ENCODE measurements at regions not wholly inside any gene's neighbourhood (a gene's known extent, or its start where the extent isn't known, plus 50 kb on each side); places are given as distances from the start of the nearest gene placed in this dataset.

- peaks cover 5 to 20% of the 10 kb centered on the region in 2 donors for H3K4me1 ChIP-seq (ENCODE audit: control insufficient read depth in 2 of 2, insufficient read depth in 2 of 2, low read length in 2 of 2)
- POLR2A ChIA-PET = no interaction called here
- peaks cover 13 to 30% (median 25%) of the 10 kb centered on the region in 7 donors for H3K4me1 Mint-ChIP-seq
- peak overlapping the region; percentile 56 for H3K27ac ChIP-seq (ENCODE audit: low read depth, low read length)
- peaks cover 0 to 13% (median 6%) of the 10 kb centered on the region in 11 donors for H3K9me3 Mint-ChIP-seq
- H3K36me3 Mint-ChIP-seq = peaks cover 12 to 44% (median 31%) of the 10 kb centered on the region in 5 donors
- peak overlapping the region; percentile 32 for H3K4me3 ChIP-seq (ENCODE audit: low read length)
- H3K27ac Mint-ChIP-seq = peak overlapping the region in 8 of 9 donors; percentile 84 to 94 (median 86)
- no peaks in the 10 kb centered on the region for H3K27me3 Mint-ChIP-seq
- CTCF ChIA-PET = interaction anchor here (0.7 to 0.8 kb wide), 2 partner anchors 10 to 12 kb away, joined by 3 read pairs; no protein-coding TSS in a partner anchor
- no peaks in the 10 kb centered on the region for H3K27me3 ChIP-seq (ENCODE audit: control insufficient read depth in 2 of 2, insufficient read depth in 2 of 2, low read length in 2 of 2)
- no peaks in the 10 kb centered on the region for H3K9me3 ChIP-seq (ENCODE audit: control insufficient read depth in 2 of 3, low read length in 3 of 3)
- peak overlapping the region in 7 of 10 donors; percentile 36 to 77 (median 71) for H3K4me3 Mint-ChIP-seq
- intact Hi-C loops (cut with micrococcal nuclease) = loop anchor here (2.0 to 5.0 kb wide), 3 partner anchors 26 to 82 kb away; partner anchors contain the start of gene PSME4 (in 1 of the 2)
- no peaks in the 10 kb centered on the region for H3K36me3 ChIP-seq (ENCODE audit: control insufficient read depth in 2 of 3, insufficient read depth in 3 of 3, low read length in 3 of 3)
- ATAC-seq (no peak), DNase-seq (no peak)
Measured at GRCh38 chr2:54054774-54055173, 60.6 kb upstream of the ACYP2 start.

GRCh38 chr2:54054271-54054670, 61.1 kb upstream of the ACYP2 start:
- Mint-ChIP-seq H3K4me1 (peaks cover 13 to 35% (median 26%) of the 10 kb centered on the region in 7 donors), H3K27ac (peak overlapping the region; percentile 70 to 94 (median 86)), H3K36me3 (peaks cover 12 to 39% (median 28%) of the 10 kb centered on the region in 5 donors), H3K27me3 (no peaks in the 10 kb centered on the region), H3K4me3 (peak overlapping the region; percentile 3 to 77 (median 70)), H3K9me3 (peaks cover 0 to 13% (median 6%) of the 10 kb centered on the region in 11 donors)
- peak in 1 of 9 donors; percentile 12 for DNase-seq
- H3K9me3 ChIP-seq (ENCODE audit: control insufficient read depth in 2 of 3, low read length in 3 of 3) = no peaks in the 10 kb centered on the region
- peak overlapping the region; percentile 32 for H3K4me3 ChIP-seq (ENCODE audit: low read length)
- peak overlapping the region; percentile 56 for H3K27ac ChIP-seq (ENCODE audit: low read depth, low read length)
- intact Hi-C loops (cut with micrococcal nuclease) = loop anchor here (2.0 to 5.0 kb wide), 3 partner anchors 27 to 82 kb away; partner anchors contain the start of gene PSME4 (in 1 of the 2)
- no peak for ATAC-seq
- ChIA-PET POLR2A (no interaction called here), CTCF (interaction anchor here (0.7 to 0.8 kb wide), 2 partner anchors 10 to 13 kb away, joined by 3 read pairs; no protein-coding TSS in a partner anchor)
- H3K36me3 ChIP-seq (ENCODE audit: control insufficient read depth in 2 of 3, insufficient read depth in 3 of 3, low read length in 3 of 3) = no peaks in the 10 kb centered on the region
- no peaks in the 10 kb centered on the region for H3K27me3 ChIP-seq (ENCODE audit: control insufficient read depth in 2 of 2, insufficient read depth in 2 of 2, low read length in 2 of 2)
- H3K4me1 ChIP-seq (ENCODE audit: control insufficient read depth in 2 of 2, insufficient read depth in 2 of 2, low read length in 2 of 2) = peaks cover 5 to 20% of the 10 kb centered on the region in 2 donors

GRCh38 chr2:54053830-54054229, 61.6 kb upstream of the ACYP2 start:
- no peaks in the 10 kb centered on the region for H3K9me3 ChIP-seq (ENCODE audit: control insufficient read depth in 2 of 3, low read length in 3 of 3)
- H3K4me3 ChIP-seq (ENCODE audit: low read length) = peak overlapping the region; percentile 32
- no peak for DNase-seq
- no peak for ATAC-seq
- H3K27ac Mint-ChIP-seq = peak overlapping the region; percentile 70 to 94 (median 86)
- H3K36me3 ChIP-seq (ENCODE audit: control insufficient read depth in 2 of 3, insufficient read depth in 3 of 3, low read length in 3 of 3) = no peaks in the 10 kb centered on the region
- H3K4me1 Mint-ChIP-seq = peaks cover 13 to 39% (median 28%) of the 10 kb centered on the region in 7 donors
- H3K9me3 Mint-ChIP-seq = peaks cover 0 to 13% (median 6%) of the 10 kb centered on the region in 11 donors
- ChIA-PET CTCF (interaction anchor here (0.6 kb wide), 1 partner anchor 82 kb away, joined by 3 read pairs; no protein-coding TSS in a partner anchor), POLR2A (interaction anchor here (0.8 to 0.9 kb wide), 2 partner anchors 48 to 84 kb away, joined by 3 read pairs; no protein-coding TSS in a partner anchor)
- H3K27me3 Mint-ChIP-seq = no peaks in the 10 kb centered on the region
- H3K27me3 ChIP-seq (ENCODE audit: control insufficient read depth in 2 of 2, insufficient read depth in 2 of 2, low read length in 2 of 2) = no peaks in the 10 kb centered on the region
- intact Hi-C loops (cut with micrococcal nuclease) = loop anchor here (2.0 to 5.0 kb wide), 3 partner anchors 27 to 82 kb away; partner anchors contain the start of gene PSME4 (in 1 of the 2)
- peaks cover 12 to 39% (median 26%) of the 10 kb centered on the region in 5 donors for H3K36me3 Mint-ChIP-seq
- H3K27ac ChIP-seq (ENCODE audit: low read depth, low read length) = peak overlapping the region; percentile 56
- peak overlapping the region; percentile 3 to 77 (median 70) for H3K4me3 Mint-ChIP-seq
- peaks cover 5 to 20% of the 10 kb centered on the region in 2 donors for H3K4me1 ChIP-seq (ENCODE audit: control insufficient read depth in 2 of 2, insufficient read depth in 2 of 2, low read length in 2 of 2)

DNA sequence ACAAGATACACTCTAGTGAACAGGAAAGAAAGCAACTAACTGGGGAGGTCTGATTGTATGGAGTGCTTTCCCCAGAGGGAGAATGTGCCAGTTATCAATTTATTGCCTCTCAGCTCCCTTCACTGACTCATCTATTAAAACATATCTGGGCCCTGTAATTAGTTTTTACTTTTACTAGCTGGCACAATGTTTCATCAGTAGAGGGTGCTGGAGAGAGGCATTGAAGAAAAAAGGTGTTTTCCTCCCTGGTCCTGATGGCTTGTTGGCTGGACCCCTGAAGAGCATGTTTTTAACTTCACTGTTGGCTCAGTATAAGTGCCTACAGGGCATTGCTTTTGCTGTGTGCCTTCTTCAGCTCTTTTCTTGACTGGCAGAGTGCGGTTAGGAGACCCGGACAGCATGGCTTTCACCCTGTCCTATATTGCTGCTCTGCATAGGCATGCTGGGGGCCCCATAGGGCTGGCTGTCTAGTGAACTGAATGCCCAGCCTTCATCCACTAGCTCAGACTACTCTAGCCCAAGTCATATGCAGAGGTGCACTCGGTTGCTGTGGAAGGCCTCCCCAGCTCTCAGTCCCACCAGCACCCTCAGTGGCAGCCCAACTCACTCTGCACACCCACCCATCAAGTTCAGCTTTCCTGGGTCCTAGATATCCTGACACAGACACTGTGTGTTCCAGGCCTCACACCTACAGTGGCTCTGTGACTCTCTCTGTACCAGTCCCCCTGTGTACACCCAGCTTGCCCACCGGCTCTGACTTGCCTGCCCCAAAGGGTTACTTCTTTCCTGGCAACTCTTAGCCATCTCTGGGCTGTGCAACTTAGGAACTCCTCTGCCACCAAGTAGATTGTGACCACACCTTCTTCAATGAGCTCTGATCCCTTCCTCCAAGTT, 62.3 kb upstream of the ACYP2 start:
- Mint-ChIP-seq H3K9me3 (peaks cover 0 to 13% (median 6%) of the 10 kb centered on the region in 11 donors), H3K27ac (peak overlapping the region; percentile 70 to 94 (median 86)), H3K27me3 (no peaks in the 10 kb centered on the region), H3K4me1 (peaks cover 18 to 46% (median 31%) of the 10 kb centered on the region in 7 donors), H3K4me3 (peak overlapping the region in 6 of 10 donors; percentile 36 to 77 (median 70)), H3K36me3 (peaks cover 10 to 33% (median 20%) of the 10 kb centered on the region in 5 donors)
- no peaks in the 10 kb centered on the region for H3K36me3 ChIP-seq (ENCODE audit: control insufficient read depth in 2 of 3, insufficient read depth in 3 of 3, low read length in 3 of 3)
- intact Hi-C loops (cut with micrococcal nuclease) = loop anchor here in 1 of 2 donors (5.0 kb wide), 1 partner anchor 81 kb away; the partner anchor contains the start of gene PSME4
- peaks cover 6 to 20% of the 10 kb centered on the region in 2 donors for H3K4me1 ChIP-seq (ENCODE audit: control insufficient read depth in 2 of 2, insufficient read depth in 2 of 2, low read length in 2 of 2)
- no peaks in the 10 kb centered on the region for H3K9me3 ChIP-seq (ENCODE audit: control insufficient read depth in 2 of 3, low read length in 3 of 3)
- no peak for DNase-seq
- ATAC-seq = peak; percentile 22
- H3K4me3 ChIP-seq (ENCODE audit: low read length) = no peak overlapping the region
- CTCF ChIA-PET = interaction anchor here (0.5 to 0.6 kb wide), 2 partner anchors 82 to 84 kb away, joined by 3 to 4 read pairs; no protein-coding TSS in a partner anchor
- POLR2A ChIA-PET = interaction anchor here (0.8 to 0.9 kb wide), 2 partner anchors 47 to 83 kb away, joined by 3 read pairs; no protein-coding TSS in a partner anchor
- no peaks in the 10 kb centered on the region for H3K27me3 ChIP-seq (ENCODE audit: control insufficient read depth in 2 of 2, insufficient read depth in 2 of 2, low read length in 2 of 2)
- peak overlapping the region; percentile 56 for H3K27ac ChIP-seq (ENCODE audit: low read depth, low read length)

GRCh38 chr2:54050445-54050844, 65.0 kb upstream of the ACYP2 start:
- Mint-ChIP-seq H3K36me3 (peaks cover 6 to 28% (median 20%) of the 10 kb centered on the region in 5 donors), H3K27me3 (no peaks in the 10 kb centered on the region), H3K4me1 (peaks cover 20 to 48% (median 31%) of the 10 kb centered on the region in 7 donors), H3K27ac (no peak overlapping the region), H3K4me3 (no peak overlapping the region), H3K9me3 (peaks cover 0 to 14% (median 6%) of the 10 kb centered on the region in 11 donors)
- ATAC-seq = no peak
- ChIA-PET CTCF (interaction anchor here (0.6 kb wide), 2 partner anchors 10 to 967 kb away, joined by 3 to 4 read pairs; no protein-coding TSS in a partner anchor), POLR2A (interaction anchor here (0.7 kb wide), 1 partner anchor 38 kb away, joined by 3 read pairs; no protein-coding TSS in a partner anchor)
- DNase-seq = no peak
- intact Hi-C loops (cut with micrococcal nuclease) = loop anchor here in 1 of 2 donors (5.0 kb wide), 1 partner anchor 78 kb away; the partner anchor contains the start of gene PSME4
- no peaks in the 10 kb centered on the region for H3K27me3 ChIP-seq (ENCODE audit: control insufficient read depth in 2 of 2, insufficient read depth in 2 of 2, low read length in 2 of 2)
- no peak overlapping the region for H3K27ac ChIP-seq (ENCODE audit: low read depth, low read length)
- H3K4me3 ChIP-seq (ENCODE audit: low read length) = no peak overlapping the region
- H3K36me3 ChIP-seq (ENCODE audit: control insufficient read depth in 2 of 3, insufficient read depth in 3 of 3, low read length in 3 of 3) = no peaks in the 10 kb centered on the region
- H3K4me1 ChIP-seq (ENCODE audit: control insufficient read depth in 2 of 2, insufficient read depth in 2 of 2, low read length in 2 of 2) = peaks cover 7 to 20% of the 10 kb centered on the region in 2 donors
- H3K9me3 ChIP-seq (ENCODE audit: control insufficient read depth in 2 of 3, low read length in 3 of 3) = no peaks in the 10 kb centered on the region

DNA sequence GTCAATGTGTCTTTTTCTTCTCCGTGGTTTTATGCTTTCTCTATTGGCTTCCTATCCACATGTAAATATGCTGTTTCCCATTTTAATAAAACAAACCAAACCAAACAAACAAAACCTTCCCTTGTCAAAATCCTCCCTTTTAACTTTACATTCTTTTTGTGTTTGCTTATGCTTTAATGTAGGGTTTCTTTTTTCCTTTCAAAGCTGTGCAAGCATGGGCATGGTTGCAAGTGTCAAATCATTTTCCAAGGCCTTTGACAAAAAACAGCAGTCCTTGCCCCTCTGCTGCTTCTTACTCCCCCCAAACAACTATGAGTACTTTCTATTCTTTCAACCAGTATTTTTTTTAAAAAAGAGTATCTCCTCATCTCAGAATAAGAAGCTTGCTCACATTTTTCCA, 66.0 kb upstream of the ACYP2 start:
- Histone ChIP-seq H3K36me3 (ENCODE audit: control insufficient read depth in 2 of 3, insufficient read depth in 3 of 3, low read length in 3 of 3) (no peaks in the 10 kb centered on the region), H3K27me3 (ENCODE audit: control insufficient read depth in 2 of 2, insufficient read depth in 2 of 2, low read length in 2 of 2) (no peaks in the 10 kb centered on the region), H3K4me3 (ENCODE audit: low read length) (no peak overlapping the region), H3K27ac (ENCODE audit: low read depth, low read length) (no peak overlapping the region), H3K9me3 (ENCODE audit: control insufficient read depth in 2 of 3, low read length in 3 of 3) (peaks cover 0 to 4% (median 0%) of the 10 kb centered on the region in 3 experiments), H3K4me1 (ENCODE audit: control insufficient read depth in 2 of 2, insufficient read depth in 2 of 2, low read length in 2 of 2) (peaks cover 5 to 15% of the 10 kb centered on the region in 2 donors)
- peaks cover 12 to 37% (median 27%) of the 10 kb centered on the region in 5 donors for H3K36me3 Mint-ChIP-seq
- H3K4me1 Mint-ChIP-seq = peaks cover 13 to 41% (median 27%) of the 10 kb centered on the region in 7 donors
- intact Hi-C loops (cut with micrococcal nuclease) = loop anchor here in 1 of 2 donors (5.0 kb wide), 4 partner anchors 37 to 152 kb away; no protein-coding TSS in a partner anchor
- DNase-seq = no peak
- POLR2A ChIA-PET = interaction anchor here (0.7 kb wide), 1 partner anchor 112 kb away, joined by 3 read pairs; no protein-coding TSS in a partner anchor
- no peak overlapping the region for H3K4me3 Mint-ChIP-seq
- H3K27ac Mint-ChIP-seq = peak overlapping the region in 3 of 9 donors; percentile 16 to 80 (median 46)
- ATAC-seq = no peak
- H3K27me3 Mint-ChIP-seq = no peaks in the 10 kb centered on the region
- CTCF ChIA-PET = interaction anchor here (1.1 kb wide), 1 partner anchor 54 kb away, joined by 4 read pairs; no protein-coding TSS in a partner anchor
- H3K9me3 Mint-ChIP-seq = peaks cover 0 to 22% (median 11%) of the 10 kb centered on the region in 11 donors
